ENCODE measurements at regions not wholly inside any gene's neighbourhood (a gene's known extent, or its start where the extent isn't known, plus 50 kb on each side); places are given as distances from the start of the nearest gene placed in this dataset.

DNA sequence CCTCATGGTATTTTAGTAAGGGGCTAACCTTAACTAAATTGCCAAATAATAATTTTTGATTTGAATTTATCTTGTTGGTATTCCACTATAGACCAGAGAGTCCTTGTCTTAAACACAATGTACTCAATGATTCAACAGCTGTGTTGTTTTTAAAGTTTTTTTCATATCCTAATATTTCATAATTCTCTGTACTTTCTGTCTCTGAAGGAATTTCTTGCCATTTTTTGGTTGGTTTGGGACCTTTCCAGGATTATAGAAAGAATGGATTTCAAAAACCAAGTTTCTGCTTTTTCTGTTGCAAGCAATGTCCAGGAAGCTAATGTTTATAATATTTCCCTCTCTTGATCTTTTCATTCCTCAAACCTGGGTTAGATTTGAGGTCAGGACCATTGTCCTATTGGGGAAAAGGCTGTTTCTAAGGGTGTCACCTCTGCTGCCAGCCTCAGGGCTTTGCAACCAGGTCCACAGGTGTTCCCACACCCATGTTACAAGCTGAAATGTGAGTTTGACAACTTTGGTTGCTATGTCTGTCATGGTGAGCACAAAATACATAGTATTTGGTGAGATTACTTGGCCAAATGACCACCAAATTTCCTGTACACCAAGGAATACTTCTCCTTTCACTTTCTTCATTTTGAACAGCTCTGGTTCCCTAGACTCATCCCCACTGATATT, 363.7 kb upstream of the RGMA start:
- Histone ChIP-seq H3K36me3 (ENCODE audit: low read depth) (no peaks in the 10 kb centered on the region), H3K4me3 (no peak overlapping the region), H3K4me1 (ENCODE audit: low read depth) (no peaks in the 10 kb centered on the region), H3K9me3 (no peaks in the 10 kb centered on the region)
- DNase-seq (no peak), ATAC-seq (no peak)
- intact Hi-C loops (cut with DNase I, micrococcal nuclease), result no loop called here
- TF ChIP-seq, protein P1, sequence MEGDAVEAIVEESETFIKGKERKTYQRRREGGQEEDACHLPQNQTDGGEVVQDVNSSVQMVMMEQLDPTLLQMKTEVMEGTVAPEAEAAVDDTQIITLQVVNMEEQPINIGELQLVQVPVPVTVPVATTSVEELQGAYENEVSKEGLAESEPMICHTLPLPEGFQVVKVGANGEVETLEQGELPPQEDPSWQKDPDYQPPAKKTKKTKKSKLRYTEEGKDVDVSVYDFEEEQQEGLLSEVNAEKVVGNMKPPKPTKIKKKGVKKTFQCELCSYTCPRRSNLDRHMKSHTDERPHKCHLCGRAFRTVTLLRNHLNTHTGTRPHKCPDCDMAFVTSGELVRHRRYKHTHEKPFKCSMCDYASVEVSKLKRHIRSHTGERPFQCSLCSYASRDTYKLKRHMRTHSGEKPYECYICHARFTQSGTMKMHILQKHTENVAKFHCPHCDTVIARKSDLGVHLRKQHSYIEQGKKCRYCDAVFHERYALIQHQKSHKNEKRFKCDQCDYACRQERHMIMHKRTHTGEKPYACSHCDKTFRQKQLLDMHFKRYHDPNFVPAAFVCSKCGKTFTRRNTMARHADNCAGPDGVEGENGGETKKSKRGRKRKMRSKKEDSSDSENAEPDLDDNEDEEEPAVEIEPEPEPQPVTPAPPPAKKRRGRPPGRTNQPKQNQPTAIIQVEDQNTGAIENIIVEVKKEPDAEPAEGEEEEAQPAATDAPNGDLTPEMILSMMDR (IDR thresholded peaks at IDR 0.05), result no peak

DNA sequence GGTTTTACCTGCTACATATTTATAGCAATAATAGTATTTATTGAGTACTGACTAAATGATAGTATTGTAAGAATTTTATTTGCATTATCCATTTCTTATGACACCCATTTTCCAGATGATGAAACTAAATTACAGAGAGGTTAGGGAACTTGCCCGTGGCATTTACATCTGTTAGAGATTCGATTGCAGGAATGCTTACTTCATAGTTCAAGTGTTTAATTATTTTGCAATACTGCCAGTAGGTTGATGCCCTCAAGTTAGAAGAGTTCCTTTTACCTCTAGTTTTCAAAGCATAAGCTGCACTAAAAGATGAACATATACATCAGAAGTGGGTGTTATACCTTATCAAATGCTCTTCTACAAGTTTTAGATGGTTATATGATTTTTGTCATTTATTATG, 362.8 kb upstream of the RGMA start:
- DNase-seq (no peak), ATAC-seq (no peak)
- Histone ChIP-seq H3K36me3 (ENCODE audit: low read depth) (no peaks in the 10 kb centered on the region), H3K9me3 (no peaks in the 10 kb centered on the region), H3K4me3 (no peak overlapping the region), H3K4me1 (ENCODE audit: low read depth) (no peaks in the 10 kb centered on the region)
- intact Hi-C loops (cut with DNase I, micrococcal nuclease), result no loop called here
- TF ChIP-seq, protein P1 (IDR thresholded peaks at IDR 0.05), result no peak

DNA sequence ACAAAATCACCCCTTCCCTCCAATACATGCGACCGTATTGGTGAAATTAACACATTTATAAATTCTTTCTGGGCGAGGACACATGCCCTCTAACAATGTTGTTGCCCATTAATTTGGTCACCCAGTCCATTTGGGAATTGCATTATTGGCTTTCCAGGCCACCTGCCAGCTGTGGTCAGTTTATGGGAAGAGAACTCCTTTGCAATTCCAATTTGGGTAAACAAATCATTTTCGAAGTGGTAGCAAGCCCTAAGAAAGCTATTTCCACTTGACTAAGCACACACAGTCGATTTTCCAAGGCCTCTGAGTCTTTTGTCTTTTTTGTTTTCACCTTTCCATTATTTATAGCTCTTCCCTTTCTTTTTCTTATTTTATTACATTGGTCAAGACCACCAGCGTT, 362.3 kb upstream of the RGMA start:
- H3K36me3 ChIP-seq (ENCODE audit: low read depth), result no peaks in the 10 kb centered on the region
- H3K4me3 ChIP-seq, result no peak overlapping the region
- ATAC-seq (no peak), DNase-seq (no peak)
- TF ChIP-seq, protein P1 (IDR thresholded peaks at IDR 0.05), result no peak
- intact Hi-C loops (cut with DNase I, micrococcal nuclease), result no loop called here
- H3K4me1 ChIP-seq (ENCODE audit: low read depth), result no peaks in the 10 kb centered on the region
- no peaks in the 10 kb centered on the region for H3K9me3 ChIP-seq

DNA sequence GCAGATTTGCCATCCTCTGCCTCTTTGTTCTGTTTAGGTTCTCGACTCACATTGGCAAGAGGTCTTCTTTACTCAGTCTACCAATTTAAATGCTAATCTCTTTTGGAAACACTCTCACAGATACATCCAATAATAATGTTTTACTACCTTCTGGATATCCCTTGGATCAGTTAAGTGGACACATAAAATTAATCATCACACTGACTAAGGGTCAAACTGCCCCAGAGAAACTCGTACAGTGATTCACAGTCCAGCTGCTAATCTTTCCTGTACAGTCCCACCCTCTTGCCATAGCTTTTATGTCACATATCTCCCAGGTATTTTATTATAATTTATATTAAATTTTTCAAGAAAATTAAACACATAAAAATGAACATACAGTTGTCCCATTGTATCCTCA, 360.8 kb upstream of the RGMA start:
- no peaks in the 10 kb centered on the region for H3K9me3 ChIP-seq
- no peak overlapping the region for H3K4me3 ChIP-seq
- ATAC-seq (no peak), DNase-seq (no peak)
- no peaks in the 10 kb centered on the region for H3K36me3 ChIP-seq (ENCODE audit: low read depth)
- intact Hi-C loops (cut with DNase I, micrococcal nuclease), result no loop called here
- no peaks in the 10 kb centered on the region for H3K4me1 ChIP-seq (ENCODE audit: low read depth)
- TF ChIP-seq, protein P1 (IDR thresholded peaks at IDR 0.05), result no peak

DNA sequence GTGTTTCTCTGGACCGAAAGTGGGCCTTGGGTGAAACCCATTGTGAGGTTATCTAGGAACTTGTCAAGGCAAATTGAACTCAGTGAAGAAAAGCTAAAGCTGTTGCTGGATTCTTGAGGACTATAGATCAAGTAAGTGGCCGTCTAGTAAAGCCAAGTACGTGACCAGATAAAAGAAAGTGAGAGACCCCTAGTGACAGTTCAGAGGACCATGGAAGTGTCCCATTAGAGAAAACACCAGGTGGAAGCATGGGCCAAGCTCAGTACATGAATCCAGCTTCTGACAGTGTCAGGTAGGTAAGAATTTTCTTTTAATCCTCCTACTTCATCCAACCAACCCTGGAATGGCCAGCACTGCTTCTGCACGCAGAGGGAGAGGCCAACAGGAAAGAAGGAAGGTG, 349.3 kb upstream of the RGMA start:
- H3K4me1 ChIP-seq (ENCODE audit: low read depth), result no peaks in the 10 kb centered on the region
- intact Hi-C loops (cut with DNase I, micrococcal nuclease), result no loop called here
- ATAC-seq (no peak), DNase-seq (no peak)
- H3K36me3 ChIP-seq (ENCODE audit: low read depth), result no peaks in the 10 kb centered on the region
- no peak overlapping the region for H3K4me3 ChIP-seq
- TF ChIP-seq, protein P1 (IDR thresholded peaks at IDR 0.05), result no peak
- H3K9me3 ChIP-seq, result no peaks in the 10 kb centered on the region

DNA sequence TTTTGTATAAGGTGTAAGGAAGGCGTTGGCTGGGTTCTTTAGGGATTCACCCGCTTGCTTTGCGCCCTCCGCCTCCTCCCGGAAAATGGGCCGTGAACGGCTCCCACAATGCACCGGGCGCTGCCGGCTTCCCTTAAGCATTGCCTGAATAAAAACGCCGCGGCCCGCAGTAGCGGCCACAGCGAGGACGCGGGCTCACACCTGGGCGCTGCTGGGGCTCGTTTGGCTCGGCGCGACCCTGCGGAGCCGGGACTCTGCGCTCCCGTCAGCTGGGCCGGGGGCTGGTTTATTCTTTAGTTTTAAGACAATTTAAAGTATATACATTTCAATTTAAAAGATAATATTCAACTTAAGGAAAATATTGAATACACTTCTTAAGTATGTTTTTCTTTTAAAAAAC, 343.5 kb upstream of the RGMA start:
- TF ChIP-seq, protein P1 (IDR thresholded peaks at IDR 0.05), result no peak
- DNase-seq, result peak in 1 of 3 donors; percentile 41
- Histone ChIP-seq H3K4me1 (ENCODE audit: low read depth) (no peaks in the 10 kb centered on the region), H3K36me3 (ENCODE audit: low read depth) (no peaks in the 10 kb centered on the region), H3K9me3 (no peaks in the 10 kb centered on the region), H3K4me3 (no peak overlapping the region)
- intact Hi-C loops (cut with DNase I, micrococcal nuclease), result no loop called here
- ATAC-seq, result no peak

Data from mucosa of descending colon (tissue), 3 donors.